GM23338 (cell line): ENCODE measurements at regions not wholly inside any gene's neighbourhood (a gene's known extent, or its start where the extent isn't known, plus 50 kb on each side); places are given as distances from the start of the nearest gene placed in this dataset.
A peak's percentile ranks its signal among the peaks of the same experiment; 100 is the strongest.

Experiments
- ATAC-seq: fragments of 200-7000 bp; cut with Tn5 transposase; 3 replicates; pipeline ENCODE4 v1.9.1; 2020
- DNase-seq: peaks from one replicate; pipeline ENCODE4 v3.0.0-alpha.2; 2015; ENCODE audit warnings: low spot score
- H2AFZ ChIP-seq: fragments of 200-600 bp; sonication (generic); 2 replicates; pipeline ENCODE4 v1.8.0; 2016; ENCODE audit warnings: antibody characterized with exemption, mild to moderate bottlenecking, moderate library complexity
- H3F3A ChIP-seq: fragments of 200-600 bp; sonication (generic); replicated peaks from 2 replicates; pipeline ENCODE4 v1.8.0; 2017; ENCODE audit warnings: antibody characterized with exemption, mixed run types, low read depth
- H3K27ac ChIP-seq: fragments of 200-600 bp; sonication (generic); 2 replicates; pipeline ENCODE4 v1.6.1; 2016; ENCODE audit warnings: low read depth
- H3K27me3 ChIP-seq: fragments of 200-600 bp; sonication (generic); 2 replicates; pipeline ENCODE4 v1.8.0; 2016; ENCODE audit warnings: mild to moderate bottlenecking, mixed run types, moderate library complexity; ENCODE audit not compliant: insufficient read depth
- H3K36me3 ChIP-seq: fragments of 200-600 bp; sonication (generic); 2 replicates; pipeline ENCODE4 v1.8.0; 2016; ENCODE audit warnings: mild to moderate bottlenecking; ENCODE audit not compliant: insufficient read depth
- H3K4me1 ChIP-seq: fragments of 200-600 bp; sonication (generic); 2 replicates; pipeline ENCODE4 v1.8.0; 2016; ENCODE audit warnings: mild to moderate bottlenecking, moderate library complexity; ENCODE audit not compliant: insufficient read depth
- H3K4me2 ChIP-seq: fragments of 200-600 bp; sonication (generic); 2 replicates; pipeline ENCODE4 v1.7.1; 2017; ENCODE audit warnings: mixed run types
- H3K4me3 ChIP-seq: fragments of 200-600 bp; sonication (generic); 2 replicates; pipeline ENCODE4 v1.6.1; 2016; ENCODE audit warnings: mixed run types
- H3K79me2 ChIP-seq: fragments of 200-600 bp; sonication (generic); replicated peaks from 2 replicates; pipeline ENCODE4 v1.8.0; 2017; ENCODE audit warnings: mild to moderate bottlenecking; ENCODE audit not compliant: insufficient read depth
- H3K9me2 ChIP-seq: fragments of 200-600 bp; sonication (generic); 2 replicates; pipeline ENCODE4 v1.8.0; 2017; ENCODE audit not compliant: insufficient read depth
- H4K20me1 ChIP-seq: fragments of 200-600 bp; sonication (generic); replicated peaks from 2 replicates; pipeline ENCODE4 v1.8.0; 2017; ENCODE audit warnings: mild to moderate bottlenecking; ENCODE audit not compliant: insufficient read depth
- H3K27ac Mint-ChIP-seq: 2 replicates; pipeline ENCODE4 v1.8.0; 2020; ENCODE audit warnings: inconsistent platforms, mild to moderate bottlenecking, moderate library complexity, mixed read lengths
- H3K27me3 Mint-ChIP-seq: 3 replicates; pipeline ENCODE4 v1.8.0; 2022; ENCODE audit warnings: low read depth, mild to moderate bottlenecking, moderate library complexity, mixed read lengths, inconsistent platforms; ENCODE audit not compliant: insufficient read depth, poor library complexity
- H3K36me3 Mint-ChIP-seq: 3 replicates; pipeline ENCODE4 v1.8.0; 2021; ENCODE audit warnings: low read depth, mild to moderate bottlenecking, inconsistent platforms, moderate library complexity, mixed read lengths
- H3K4me1 Mint-ChIP-seq: 3 replicates; pipeline ENCODE4 v1.8.0; 2020; ENCODE audit warnings: mild to moderate bottlenecking, inconsistent platforms, mixed read lengths
- H3K4me3 Mint-ChIP-seq: 3 replicates; pipeline ENCODE4 v1.8.0; 2021; ENCODE audit warnings: moderate library complexity, mild to moderate bottlenecking, inconsistent platforms, mixed read lengths
- H3K9me3 Mint-ChIP-seq: 3 replicates; pipeline ENCODE4 v1.8.0; 2020; ENCODE audit warnings: moderate library complexity, mild to moderate bottlenecking, inconsistent platforms, mixed read lengths
- CREB1 ChIP-seq: fragments of 250-450 bp; sonication (Bioruptor Pico); IDR thresholded peaks from 2 replicates; pipeline ENCODE4 v1.5.0; 2020; ENCODE audit warnings: low read depth, mild to moderate bottlenecking, moderate library complexity
- CTCF ChIP-seq, 2 experiments: fragments of 200-600 bp in 1 of 2; sonication (generic) in 1 of 2; conservative IDR thresholded peaks; 2 replicates each; pipeline versions ENCODE4 v1.5.1 to v1.6.1; 2016 to 2017; ENCODE audit warnings: antibody characterized with exemption in 2 of 2, low read depth in 2 of 2, mild to moderate bottlenecking in 2 of 2, moderate library complexity in 1 of 2
- ETS1 ChIP-seq: IDR thresholded peaks from 2 replicates; pipeline ENCODE4 v1.6.1; 2016; ENCODE audit warnings: antibody characterized with exemption
- EZH2 ChIP-seq: fragments of 200-600 bp; sonication (generic); IDR thresholded peaks from one replicate; pipeline ENCODE4 v1.8.0; 2017; ENCODE audit warnings: antibody characterized with exemption, mild to moderate bottlenecking, low read depth; ENCODE audit not compliant: unreplicated experiment
- EZH2phosphoT487 ChIP-seq: fragments of 200-600 bp; sonication (generic); IDR thresholded peaks from one replicate; pipeline ENCODE4 v1.8.1; 2018; ENCODE audit warnings: antibody characterized with exemption; ENCODE audit not compliant: unreplicated experiment
- JUNB ChIP-seq: IDR thresholded peaks from one replicate; pipeline ENCODE4 v1.6.1; 2016; ENCODE audit warnings: antibody characterized with exemption; ENCODE audit not compliant: unreplicated experiment
- NANOG ChIP-seq: IDR thresholded peaks from 2 replicates; pipeline ENCODE4 v1.6.1; 2016; ENCODE audit warnings: antibody characterized with exemption, borderline replicate concordance
- POLR2AphosphoS5 ChIP-seq: IDR thresholded peaks from 2 replicates; pipeline ENCODE4 v1.6.1; 2016; ENCODE audit warnings: antibody characterized with exemption, low read depth
- REST ChIP-seq: IDR thresholded peaks from one replicate; pipeline ENCODE4 v1.6.1; 2018; ENCODE audit warnings: antibody characterized with exemption; ENCODE audit not compliant: unreplicated experiment
- STAT1 ChIP-seq: IDR thresholded peaks from one replicate; pipeline ENCODE4 v1.6.1; 2016; ENCODE audit warnings: antibody characterized with exemption; ENCODE audit not compliant: unreplicated experiment
- ZNF114 ChIP-seq: fragments of 250-450 bp; sonication (Bioruptor Pico); IDR thresholded peaks from 2 replicates; pipeline ENCODE4 v1.5.0; 2020; ENCODE audit warnings: mild to moderate bottlenecking, moderate library complexity
- ZNF331 ChIP-seq: fragments of 250-450 bp; sonication (Bioruptor Pico); IDR thresholded peaks from 2 replicates; pipeline ENCODE4 v1.5.0; 2020; ENCODE audit warnings: low read depth, mild to moderate bottlenecking, moderate library complexity

- TF ChIP-seq CTCF (conservative IDR thresholded peaks at IDR 0.05; ENCODE audit: low read depth in 2 of 2) (no peak), ZNF331 (CRISPR knock-in tag) (no peak), POLR2AphosphoS5 (no peak)
Measured at GRCh38 chr7:73968487-73968886, 59.5 kb upstream of the ELN start (continued).

GRCh38 chr7:73969991-73970390 is 58.0 kb upstream of the ELN start:
- no peaks in the 10 kb centered on the region for H3K27me3 ChIP-seq
- peaks cover 6% of the 10 kb centered on the region for H3K4me1 Mint-ChIP-seq
- 0 out of 2 replicates have a peak, but pooled peaks cover 3% of the 10 kb centered on the region for H3K9me2 ChIP-seq
- peaks cover 17% of the 10 kb centered on the region for H3K9me3 Mint-ChIP-seq
- H3K36me3 ChIP-seq: no peaks in the 10 kb centered on the region
- no peak overlapping the region for H3K4me3 ChIP-seq
- no peak overlapping the region for H2AFZ ChIP-seq
- ATAC-seq (no peak), DNase-seq (no peak)
- peaks cover 3% of the 10 kb centered on the region; the same call in 1 of the 2 replicates for H3K4me1 ChIP-seq
- H3K36me3 Mint-ChIP-seq: peaks cover 11% of the 10 kb centered on the region; the same call in 2 of the 3 replicates
- H4K20me1 ChIP-seq: no peaks in the 10 kb centered on the region
- H3K27ac Mint-ChIP-seq: no peak overlapping the region
- no peak overlapping the region for H3K4me2 ChIP-seq
- no peak overlapping the region for H3K4me3 Mint-ChIP-seq
- H3F3A ChIP-seq: no peaks in the 10 kb centered on the region
- H3K27me3 Mint-ChIP-seq: peaks cover 21% of the 10 kb centered on the region
- TF ChIP-seq ZNF331 (CRISPR knock-in tag): no peak
- H3K27ac ChIP-seq: no peak overlapping the region
- no peaks in the 10 kb centered on the region for H3K79me2 ChIP-seq

- Mint-ChIP-seq H3K4me1 (peaks cover 6% of the 10 kb centered on the region), H3K27me3 (peaks cover 21% of the 10 kb centered on the region), H3K9me3 (peaks cover 17% of the 10 kb centered on the region), H3K27ac (no peak overlapping the region), H3K36me3 (peaks cover 11% of the 10 kb centered on the region; the same call in 2 of the 3 replicates), H3K4me3 (no peak overlapping the region)
- H3K9me2 ChIP-seq: 0 out of 2 replicates have a peak, but pooled peaks cover 3% of the 10 kb centered on the region
- TF ChIP-seq STAT1: no peak
- peaks cover 3% of the 10 kb centered on the region; the same call in 1 of the 2 replicates for H3K4me1 ChIP-seq
- H3K27me3 ChIP-seq: no peaks in the 10 kb centered on the region
- no peaks in the 10 kb centered on the region for H3K36me3 ChIP-seq
- no peaks in the 10 kb centered on the region for H4K20me1 ChIP-seq
- H3K79me2 ChIP-seq: no peaks in the 10 kb centered on the region
- DNase-seq: no peak
- H3K4me2 ChIP-seq: no peak overlapping the region
- ATAC-seq: no peak
- no peak overlapping the region for H3K27ac ChIP-seq
- no peaks in the 10 kb centered on the region for H3F3A ChIP-seq
- H3K4me3 ChIP-seq: no peak overlapping the region
- no peak overlapping the region for H2AFZ ChIP-seq
Measured at GRCh38 chr7:73970801-73971229, 57.2 kb upstream of the ELN start.

GRCh38 chr7:73971322-73971703 is 56.7 kb upstream of the ELN start:
- H3K4me3 Mint-ChIP-seq: no peak overlapping the region
- Histone ChIP-seq H3K79me2 (no peaks in the 10 kb centered on the region), H3K4me3 (no peak overlapping the region), H4K20me1 (no peaks in the 10 kb centered on the region), H2AFZ (peak overlapping the region; percentile 86), H3K27me3 (no peaks in the 10 kb centered on the region), H3K27ac (no peak overlapping the region), H3K4me1 (peaks cover 3% of the 10 kb centered on the region; the same call in 1 of the 2 replicates), H3K9me2 (0 out of 2 replicates have a peak, but pooled peaks cover 3% of the 10 kb centered on the region), H3F3A (no peaks in the 10 kb centered on the region), H3K4me2 (no peak overlapping the region), H3K36me3 (no peaks in the 10 kb centered on the region)
- peaks cover 11% of the 10 kb centered on the region; the same call in 2 of the 3 replicates for H3K36me3 Mint-ChIP-seq
- peak overlapping the region; percentile 77 for H3K27ac Mint-ChIP-seq
- no peak for DNase-seq
- ATAC-seq: no peak
- peaks cover 23% of the 10 kb centered on the region for H3K27me3 Mint-ChIP-seq
- peaks cover 17% of the 10 kb centered on the region for H3K9me3 Mint-ChIP-seq
- peaks cover 6% of the 10 kb centered on the region for H3K4me1 Mint-ChIP-seq
- TF ChIP-seq EZH2 (no peak), ZNF331 (CRISPR knock-in tag) (no peak), JUNB (no peak), CREB1 (CRISPR knock-in tag) (no peak), REST (no peak), ZNF114 (CRISPR knock-in tag) (no peak), NANOG (no peak), ETS1 (no peak), EZH2phosphoT487 (no peak)
